ENCODE measurements at regions not wholly inside any gene's neighbourhood (a gene's known extent, or its start where the extent isn't known, plus 50 kb on each side); places are given as distances from the start of the nearest gene placed in this dataset.

DNA sequence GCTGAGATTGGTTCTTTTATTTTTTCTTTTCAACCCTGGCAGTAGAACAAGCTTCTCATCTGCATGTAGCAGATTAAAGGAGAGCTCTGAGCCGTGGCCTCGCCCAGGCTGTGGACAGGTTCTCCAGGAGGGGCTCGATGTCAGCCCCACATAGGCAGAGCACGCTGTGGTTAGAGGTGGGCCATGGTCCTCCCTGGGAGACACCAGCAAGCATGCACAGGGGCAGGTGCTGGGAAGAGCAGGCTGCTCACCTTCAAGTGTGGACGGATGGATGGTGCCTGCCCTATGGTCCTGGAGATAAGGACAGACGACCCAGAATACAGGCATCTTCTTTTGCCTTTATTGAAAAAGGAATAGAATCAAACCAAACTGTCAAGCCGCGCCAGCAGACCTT lies 634.8 kb downstream of the BRD1 start:
- no peak for DNase-seq (ENCODE audit: extremely low read depth, low read depth)
- TF ChIP-seq, protein P1, sequence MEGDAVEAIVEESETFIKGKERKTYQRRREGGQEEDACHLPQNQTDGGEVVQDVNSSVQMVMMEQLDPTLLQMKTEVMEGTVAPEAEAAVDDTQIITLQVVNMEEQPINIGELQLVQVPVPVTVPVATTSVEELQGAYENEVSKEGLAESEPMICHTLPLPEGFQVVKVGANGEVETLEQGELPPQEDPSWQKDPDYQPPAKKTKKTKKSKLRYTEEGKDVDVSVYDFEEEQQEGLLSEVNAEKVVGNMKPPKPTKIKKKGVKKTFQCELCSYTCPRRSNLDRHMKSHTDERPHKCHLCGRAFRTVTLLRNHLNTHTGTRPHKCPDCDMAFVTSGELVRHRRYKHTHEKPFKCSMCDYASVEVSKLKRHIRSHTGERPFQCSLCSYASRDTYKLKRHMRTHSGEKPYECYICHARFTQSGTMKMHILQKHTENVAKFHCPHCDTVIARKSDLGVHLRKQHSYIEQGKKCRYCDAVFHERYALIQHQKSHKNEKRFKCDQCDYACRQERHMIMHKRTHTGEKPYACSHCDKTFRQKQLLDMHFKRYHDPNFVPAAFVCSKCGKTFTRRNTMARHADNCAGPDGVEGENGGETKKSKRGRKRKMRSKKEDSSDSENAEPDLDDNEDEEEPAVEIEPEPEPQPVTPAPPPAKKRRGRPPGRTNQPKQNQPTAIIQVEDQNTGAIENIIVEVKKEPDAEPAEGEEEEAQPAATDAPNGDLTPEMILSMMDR (IDR thresholded peaks at IDR 0.05; ENCODE audit: low read depth, low read length), result no peak

DNA sequence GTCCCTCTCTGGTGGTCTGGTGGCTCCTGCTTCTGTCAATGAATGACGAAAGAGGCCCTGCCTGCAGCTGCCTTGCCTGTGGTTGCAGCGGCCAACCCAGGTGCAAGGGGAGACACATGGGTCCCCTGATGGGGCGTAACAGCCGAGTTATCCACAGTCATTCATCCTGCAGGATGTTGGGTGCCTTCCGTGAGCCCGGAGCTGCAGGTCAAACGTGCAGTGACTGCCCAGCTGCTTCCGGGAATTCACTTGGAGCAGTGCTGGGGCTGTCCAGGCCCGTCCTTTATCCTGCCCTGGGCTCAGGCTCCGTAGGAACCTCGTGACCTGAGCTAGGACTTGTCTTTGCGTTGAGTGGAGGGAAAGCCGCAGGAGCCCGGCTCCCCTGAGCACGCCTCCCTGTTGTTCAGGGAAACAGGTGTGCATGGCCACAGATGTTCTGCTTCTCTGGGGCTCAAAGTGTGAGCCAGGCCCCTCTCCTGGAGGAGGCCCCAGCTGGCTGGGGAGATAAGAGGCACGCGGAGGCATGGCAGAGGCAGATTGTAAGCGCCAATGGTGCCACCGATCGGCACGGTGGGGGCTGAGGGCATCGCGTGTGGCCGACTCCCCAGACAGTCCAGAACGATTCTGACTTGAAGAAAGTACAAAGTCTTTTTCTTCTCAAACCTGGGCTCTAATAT lies 635.4 kb downstream of the BRD1 start:
- TF ChIP-seq, protein P1 (IDR thresholded peaks at IDR 0.05; ENCODE audit: low read depth, low read length), result no peak
- DNase-seq (ENCODE audit: extremely low read depth, low read depth), result no peak

DNA sequence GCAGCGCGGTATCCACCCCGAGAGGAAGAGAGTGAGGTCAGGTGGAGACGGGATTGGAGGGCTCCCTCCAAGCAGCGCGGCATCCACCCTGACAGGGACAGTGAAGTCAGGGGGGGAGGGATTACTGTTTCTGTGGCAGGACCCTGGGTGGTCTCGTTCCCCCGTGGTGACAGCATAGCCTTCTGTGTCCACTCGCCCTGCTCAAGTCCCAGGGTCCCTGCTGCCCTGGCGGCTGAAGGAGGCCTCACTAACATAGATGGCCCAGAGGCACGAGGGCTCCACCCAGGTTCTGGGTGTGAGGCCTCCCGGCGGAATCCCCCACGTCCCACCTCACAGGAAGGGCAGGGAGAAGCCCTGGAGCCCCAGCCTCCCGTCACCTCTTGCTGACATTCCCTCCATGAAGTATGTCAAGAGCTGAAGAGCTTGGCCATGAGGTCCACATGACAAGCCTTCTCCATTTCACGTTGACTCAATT lies 636.1 kb downstream of the BRD1 start:
- DNase-seq (ENCODE audit: extremely low read depth, low read depth), result no peak
- TF ChIP-seq, protein P1 (IDR thresholded peaks at IDR 0.05; ENCODE audit: low read depth, low read length), result no peak

DNA sequence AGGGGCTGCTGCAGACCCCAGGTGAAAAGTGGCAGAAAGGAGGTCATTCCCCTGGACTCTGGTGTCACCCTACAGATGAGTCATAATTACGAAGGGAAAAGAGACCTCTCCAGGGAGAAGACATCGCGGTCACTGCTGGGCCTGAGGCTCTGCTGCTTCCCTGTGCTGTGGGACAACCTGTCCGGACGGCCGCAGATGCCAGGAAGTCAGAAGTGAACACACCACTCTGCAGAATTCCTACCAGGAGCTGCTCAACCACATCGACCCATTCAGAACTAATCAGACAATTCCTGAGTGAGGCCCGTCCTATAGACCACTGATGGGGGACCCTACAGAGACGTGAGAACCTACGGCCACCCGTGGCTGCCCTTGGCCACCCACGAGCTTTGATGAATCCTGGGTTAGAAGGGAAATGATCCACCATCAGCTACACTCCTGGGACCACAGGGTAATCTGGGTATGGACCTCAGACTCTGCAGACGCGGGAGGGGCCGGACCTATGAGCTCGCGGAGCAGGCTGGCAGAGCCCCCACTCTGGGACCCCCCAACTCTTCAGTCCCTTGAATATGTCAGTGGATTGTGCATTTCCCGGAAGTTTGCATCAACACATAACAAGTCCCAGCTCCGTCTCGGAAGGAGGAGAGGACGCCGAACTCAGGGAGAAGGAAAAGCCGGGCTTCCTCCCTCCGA lies 636.7 kb downstream of the BRD1 start:
- TF ChIP-seq, protein P1 (IDR thresholded peaks at IDR 0.05; ENCODE audit: low read depth, low read length), result no peak
- no peak for DNase-seq (ENCODE audit: extremely low read depth, low read depth)

DNA sequence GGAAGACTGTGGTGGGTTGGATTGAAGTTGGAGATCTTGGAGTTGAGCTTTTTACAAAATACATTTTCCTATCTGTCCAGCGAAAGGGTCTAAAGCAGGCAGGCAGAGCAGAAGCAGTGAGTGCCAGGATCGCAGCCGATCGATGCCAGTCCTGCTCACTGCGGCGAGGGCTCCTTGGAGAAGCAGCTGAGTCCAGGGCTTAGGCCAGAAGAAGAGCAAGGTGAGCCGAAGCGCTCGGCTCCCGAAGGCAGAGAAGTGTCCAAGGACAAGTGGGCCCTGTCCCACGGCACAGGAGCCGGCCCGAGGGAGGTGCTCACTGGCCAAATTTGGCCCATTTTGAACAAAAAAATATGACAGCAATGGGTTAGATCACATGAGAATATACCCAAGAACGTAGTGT lies 637.8 kb downstream of the BRD1 start:
- no peak for DNase-seq (ENCODE audit: extremely low read depth, low read depth)
- TF ChIP-seq, protein P1 (IDR thresholded peaks at IDR 0.05; ENCODE audit: low read depth, low read length), result no peak

DNA sequence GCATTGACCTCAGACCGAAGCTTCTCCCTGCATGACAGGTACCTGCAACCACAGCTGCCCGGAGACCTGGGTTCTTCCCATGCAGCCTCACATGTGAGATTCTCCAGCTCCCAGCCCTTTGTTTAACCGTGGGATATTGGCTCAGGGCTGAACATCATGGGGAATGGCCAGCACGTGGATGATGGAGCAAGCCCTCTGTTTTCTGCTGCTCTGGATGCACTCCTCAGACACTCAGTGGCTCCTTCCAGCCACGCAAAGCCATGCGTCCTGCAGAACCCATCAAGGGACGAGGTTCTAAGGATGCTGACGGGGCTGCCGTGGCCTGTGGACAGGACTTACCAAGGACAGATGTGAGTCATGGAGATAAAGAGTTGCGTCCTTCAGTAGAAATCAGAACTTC lies 639.1 kb downstream of the BRD1 start:
- TF ChIP-seq, protein P1 (IDR thresholded peaks at IDR 0.05; ENCODE audit: low read depth, low read length), result no peak

DNA sequence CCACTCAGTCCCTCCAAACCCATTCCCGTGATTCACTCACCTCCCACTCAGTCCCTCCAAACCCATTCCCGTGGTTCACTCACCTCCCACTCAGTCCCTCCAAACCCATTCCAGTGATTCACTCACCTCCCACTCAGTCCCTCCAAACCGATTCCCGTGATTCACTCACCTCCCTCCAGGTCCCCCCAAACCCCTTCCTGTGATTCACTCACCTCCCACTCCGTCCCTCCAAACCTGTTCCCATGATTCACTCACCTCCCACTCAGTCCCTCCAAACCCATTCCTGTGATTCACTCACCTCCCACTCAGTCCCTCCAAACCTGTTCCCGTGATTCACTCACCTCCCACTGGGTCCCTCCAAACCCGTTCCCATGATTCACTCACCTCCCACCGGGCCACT lies 639.6 kb downstream of the BRD1 start:
- TF ChIP-seq, protein P1 (IDR thresholded peaks at IDR 0.05; ENCODE audit: low read depth, low read length), result no peak
- DNase-seq (ENCODE audit: extremely low read depth, low read depth), result no peak

More for the DNA sequence above, 639.1 kb downstream of the BRD1 start:
- DNase-seq (ENCODE audit: extremely low read depth, low read depth), result no peak
